ENCODE measurements at regions not wholly inside any gene's neighbourhood (a gene's known extent, or its start where the extent isn't known, plus 50 kb on each side); places are given as distances from the start of the nearest gene placed in this dataset.

GRCh38 chr2:217208867-217209266 is 349.0 kb upstream of the TNP1 start:
- Histone ChIP-seq H2AFZ (ENCODE audit: low read length) (no peak overlapping the region), H3K4me1 (ENCODE audit: insufficient read depth, low read length, poor library complexity, severe bottlenecking) (no peaks in the 10 kb centered on the region), H3K4me2 (ENCODE audit: low read length) (no peak overlapping the region), H4K20me1 (ENCODE audit: insufficient read depth, low read length) (no peaks in the 10 kb centered on the region), H3K9me2 (ENCODE audit: insufficient read depth, low read length) (no peaks in the 10 kb centered on the region), H3K9me3 (ENCODE audit: low read length) (no peaks in the 10 kb centered on the region), H3K4me3 (ENCODE audit: low read depth, low read length, poor library complexity, severe bottlenecking) (no peak overlapping the region), H3K36me3 (ENCODE audit: insufficient read depth, low read length) (no peaks in the 10 kb centered on the region), H3K79me2 (ENCODE audit: insufficient read depth, low read depth, low read length) (no peaks in the 10 kb centered on the region), H3K27ac (ENCODE audit: low read depth, low read length, poor library complexity, severe bottlenecking) (no peak overlapping the region)
- intact Hi-C loops (cut with micrococcal nuclease; ENCODE audit: unreplicated experiment) = no loop called here
- POLR2A ChIA-PET = no interaction called here
- CTCF ChIA-PET (ENCODE audit: unreplicated experiment) = no interaction called here
- DNase-seq (ENCODE audit: low spot score) = no peak
- no TSS peak for BruUV-seq (replicated peaks)
- TF ChIP-seq EZH2phosphoT487 (IDR thresholded peaks at IDR 0.05; ENCODE audit: borderline replicate concordance, low read depth, low read length) = no peak
- no peak for TF ChIP-seq CTCF (conservative IDR thresholded peaks at IDR 0.05; ENCODE audit: low read length)

GRCh38 chr2:217207699-217208010 is 347.8 kb upstream of the TNP1 start:
- DNase-seq (ENCODE audit: low spot score) = no peak
- Histone ChIP-seq H3K27ac (ENCODE audit: low read depth, low read length, poor library complexity, severe bottlenecking) (no peak overlapping the region), H3K4me1 (ENCODE audit: insufficient read depth, low read length, poor library complexity, severe bottlenecking) (no peaks in the 10 kb centered on the region), H3K79me2 (ENCODE audit: insufficient read depth, low read depth, low read length) (no peaks in the 10 kb centered on the region), H3K4me2 (ENCODE audit: low read length) (no peak overlapping the region), H4K20me1 (ENCODE audit: insufficient read depth, low read length) (no peaks in the 10 kb centered on the region), H3K4me3 (ENCODE audit: low read depth, low read length, poor library complexity, severe bottlenecking) (no peak overlapping the region), H3K36me3 (ENCODE audit: insufficient read depth, low read length) (no peaks in the 10 kb centered on the region), H3K9me3 (ENCODE audit: low read length) (no peaks in the 10 kb centered on the region), H2AFZ (ENCODE audit: low read length) (no peak overlapping the region), H3K9me2 (ENCODE audit: insufficient read depth, low read length) (no peaks in the 10 kb centered on the region)
- no peak for TF ChIP-seq EZH2phosphoT487 (IDR thresholded peaks at IDR 0.05; ENCODE audit: borderline replicate concordance, low read depth, low read length)
- no peak for TF ChIP-seq CTCF (conservative IDR thresholded peaks at IDR 0.05; ENCODE audit: low read length)
- ChIA-PET CTCF (ENCODE audit: unreplicated experiment) (no interaction called here), POLR2A (no interaction called here)
- BruUV-seq (replicated peaks) = no TSS peak
- intact Hi-C loops (cut with micrococcal nuclease; ENCODE audit: unreplicated experiment) = no loop called here

GRCh38 chr2:217206907-217207698 is 347.2 kb upstream of the TNP1 start:
- no peak overlapping the region for H2AFZ ChIP-seq (ENCODE audit: low read length)
- no peaks in the 10 kb centered on the region for H3K36me3 ChIP-seq (ENCODE audit: insufficient read depth, low read length)
- intact Hi-C loops (cut with micrococcal nuclease; ENCODE audit: unreplicated experiment) = no loop called here
- DNase-seq (ENCODE audit: low spot score) = no peak
- H3K9me2 ChIP-seq (ENCODE audit: insufficient read depth, low read length) = no peaks in the 10 kb centered on the region
- no peaks in the 10 kb centered on the region for H3K9me3 ChIP-seq (ENCODE audit: low read length)
- BruUV-seq (replicated peaks) = no TSS peak
- H3K79me2 ChIP-seq (ENCODE audit: insufficient read depth, low read depth, low read length) = no peaks in the 10 kb centered on the region
- no peaks in the 10 kb centered on the region for H3K4me1 ChIP-seq (ENCODE audit: insufficient read depth, low read length, poor library complexity, severe bottlenecking)
- POLR2A ChIA-PET = no interaction called here
- CTCF ChIA-PET (ENCODE audit: unreplicated experiment) = no interaction called here
- TF ChIP-seq CTCF (conservative IDR thresholded peaks at IDR 0.05; ENCODE audit: low read length) = no peak
- no peak for TF ChIP-seq EZH2phosphoT487 (IDR thresholded peaks at IDR 0.05; ENCODE audit: borderline replicate concordance, low read depth, low read length)
- no peak overlapping the region for H3K4me3 ChIP-seq (ENCODE audit: low read depth, low read length, poor library complexity, severe bottlenecking)
- H3K27ac ChIP-seq (ENCODE audit: low read depth, low read length, poor library complexity, severe bottlenecking) = no peak overlapping the region
- no peak overlapping the region for H3K4me2 ChIP-seq (ENCODE audit: low read length)
- H4K20me1 ChIP-seq (ENCODE audit: insufficient read depth, low read length) = no peaks in the 10 kb centered on the region
